ENCODE measurements at regions not wholly inside any gene's neighbourhood (a gene's known extent, or its start where the extent isn't known, plus 50 kb on each side); places are given as distances from the start of the nearest gene placed in this dataset.

GRCh38 chr3:146865175-146865755 is 260.1 kb upstream of the PLSCR5 start:
- 18 to 20% (median 18%) methylated on average over 7 of the region's 7 CpGs for WGBS, 3 donors
- H3K4me3 ChIP-seq, result no peak overlapping the region
- TF ChIP-seq CTCF (IDR thresholded peaks at IDR 0.05), result no peak
- no peaks in the 10 kb centered on the region for H3K36me3 ChIP-seq (ENCODE audit: insufficient read depth in 1 of 2, low read depth in 1 of 2)
- H3K9me3 ChIP-seq, result no peaks in the 10 kb centered on the region
- intact Hi-C loops (cut with DNase I), result no loop called here
- no peaks in the 10 kb centered on the region for H3K4me1 ChIP-seq
- H3K27me3 ChIP-seq (ENCODE audit: insufficient read depth in 3 of 3, low read length in 2 of 3), result no peaks in the 10 kb centered on the region
- H3K27ac ChIP-seq, result no peak overlapping the region
- ATAC-seq (no peak), DNase-seq (no peak)

GRCh38 chr3:146861262-146861661 is 256.1 kb upstream of the PLSCR5 start:
- 88 to 95% (median 91%) methylated on average over 3 of the region's 3 CpGs for WGBS, 3 donors
- no peak overlapping the region for H3K4me3 ChIP-seq
- intact Hi-C loops (cut with DNase I), result no loop called here
- no peak overlapping the region for H3K27ac ChIP-seq
- no peaks in the 10 kb centered on the region for H3K4me1 ChIP-seq
- H3K36me3 ChIP-seq (ENCODE audit: insufficient read depth in 1 of 2, low read depth in 1 of 2), result no peaks in the 10 kb centered on the region
- H3K27me3 ChIP-seq (ENCODE audit: insufficient read depth in 3 of 3, low read length in 2 of 3), result no peaks in the 10 kb centered on the region
- ATAC-seq (no peak), DNase-seq (no peak)
- no peaks in the 10 kb centered on the region for H3K9me3 ChIP-seq
- TF ChIP-seq CTCF (IDR thresholded peaks at IDR 0.05), result no peak

- Histone ChIP-seq H3K4me3 (no peak overlapping the region), H3K9me3 (no peaks in the 10 kb centered on the region), H3K27me3 (ENCODE audit: insufficient read depth in 3 of 3, low read length in 2 of 3) (no peaks in the 10 kb centered on the region), H3K4me1 (no peaks in the 10 kb centered on the region), H3K27ac (no peak overlapping the region), H3K36me3 (ENCODE audit: insufficient read depth in 1 of 2, low read depth in 1 of 2) (no peaks in the 10 kb centered on the region)
- no peak for TF ChIP-seq CTCF (IDR thresholded peaks at IDR 0.05)
- intact Hi-C loops (cut with DNase I), result no loop called here
- no peak for ATAC-seq
- DNase-seq, result no peak
- 91 to 96% (median 95%) methylated on average over 4 of the region's 4 CpGs for WGBS, 3 donors
Observed at GRCh38 chr3:146854523-146854922, 249.4 kb upstream of the PLSCR5 start.

GRCh38 chr3:146851665-146852064 is 246.5 kb upstream of the PLSCR5 start:
- Histone ChIP-seq H3K9me3 (no peaks in the 10 kb centered on the region), H3K36me3 (ENCODE audit: insufficient read depth in 1 of 2, low read depth in 1 of 2) (no peaks in the 10 kb centered on the region), H3K27me3 (ENCODE audit: insufficient read depth in 3 of 3, low read length in 2 of 3) (no peaks in the 10 kb centered on the region), H3K27ac (no peak overlapping the region), H3K4me3 (no peak overlapping the region), H3K4me1 (no peaks in the 10 kb centered on the region)
- ATAC-seq, result no peak
- DNase-seq, result no peak
- intact Hi-C loops (cut with DNase I), result no loop called here
- WGBS, 3 donors, result 82 to 89% (median 84%) methylated on average over 2 of the region's 2 CpGs
- no peak for TF ChIP-seq CTCF (IDR thresholded peaks at IDR 0.05)

GRCh38 chr3:146845361-146845760 is 240.2 kb upstream of the PLSCR5 start:
- TF ChIP-seq CTCF (IDR thresholded peaks at IDR 0.05), result no peak
- ATAC-seq, result no peak
- intact Hi-C loops (cut with DNase I), result loop anchor here in 1 of 2 donors (2.0 kb wide), 1 partner anchor 47 kb away; no protein-coding TSS in a partner anchor

More at GRCh38 chr3:146845361-146845760, 240.2 kb upstream of the PLSCR5 start:
- H3K36me3 ChIP-seq (ENCODE audit: insufficient read depth in 1 of 2, low read depth in 1 of 2), result no peaks in the 10 kb centered on the region
- WGBS, 3 donors, result 42 to 53% (median 51%) methylated on average over 3 of the region's 3 CpGs
- no peak for DNase-seq
- no peak overlapping the region for H3K27ac ChIP-seq
- H3K4me1 ChIP-seq, result no peaks in the 10 kb centered on the region
- no peaks in the 10 kb centered on the region for H3K27me3 ChIP-seq (ENCODE audit: insufficient read depth in 3 of 3, low read length in 2 of 3)
- H3K9me3 ChIP-seq, result no peaks in the 10 kb centered on the region
- H3K4me3 ChIP-seq, result no peak overlapping the region

Data from psoas muscle (tissue), 7 donors.